SK-N-SH (cell line): ENCODE measurements at regions not wholly inside any gene's neighbourhood (a gene's known extent, or its start where the extent isn't known, plus 50 kb on each side); places are given as distances from the start of the nearest gene placed in this dataset.

Experiments
- CTCF ChIA-PET: fragments of 300-600, 350-600 bp; formaldehyde crosslinking; extraction: SDS; loops from one replicate; lab custom pipeline; 2021; lab: Yijun Ruan, JAX
- POLR2A ChIA-PET: fragments of 350-600 bp; sonication (Branson Sonifier 250); formaldehyde crosslinking; extraction: SDS; loops from one replicate; lab custom pipeline; 2020; ENCODE audit warnings: antibody characterized with exemption, inconsistent platforms; lab: Yijun Ruan, JAX
- DNase-seq: peaks from one replicate; pipeline ENCODE4 v3.0.0; 2012
- H2AFZ ChIP-seq: fragments of 200-600 bp; sonication (generic); 2 replicates; pipeline ENCODE4 v1.8.1; 2016; ENCODE audit warnings: antibody characterized with exemption, mild to moderate bottlenecking, low read depth
- H3F3A ChIP-seq: fragments of 200-600 bp; sonication (generic); replicated peaks from 2 replicates; pipeline ENCODE3; 2016; ENCODE audit warnings: antibody characterized with exemption, mild to moderate bottlenecking; ENCODE audit not compliant: insufficient read depth
- H3K27ac ChIP-seq, 2 experiments: fragments of 200-500 bp in 1 of 2; fragments of 200-600 bp in 1 of 2; sonication (Bioruptor generic) in 1 of 2; sonication (generic), shearing (Covaris generic) in 1 of 2; 2 replicates each; pipeline versions ENCODE4 v1.5.1 to v1.6.1; 2014 to 2016; ENCODE audit warnings: low read depth in 2 of 2, inconsistent platforms in 1 of 2, low read length in 1 of 2, mild to moderate bottlenecking in 1 of 2, mixed read lengths in 1 of 2
- H3K27me3 ChIP-seq: fragments of 200-600 bp; sonication (generic), shearing (Covaris generic); 2 replicates; pipeline ENCODE4 v1.6.1; 2016; ENCODE audit warnings: mixed run types; ENCODE audit not compliant: insufficient read depth
- H3K36me3 ChIP-seq, 2 experiments: fragments of 200-500 bp in 1 of 2; fragments of 200-600 bp in 1 of 2; sonication (Bioruptor generic) in 1 of 2; sonication (generic) in 1 of 2; replicated peaks in 1 of 2; 2 replicates each; pipeline versions ENCODE3 to v1.5.1; 2014 to 2016; ENCODE audit warnings: low read length in 1 of 2, mild to moderate bottlenecking in 1 of 2; ENCODE audit not compliant: insufficient read depth in 2 of 2, control insufficient read depth in 1 of 2
- H3K4me1 ChIP-seq, 2 experiments: fragments of 200-500 bp in 1 of 2; fragments of 200-600 bp in 1 of 2; sonication (Bioruptor generic) in 1 of 2; sonication (generic), shearing (Covaris generic) in 1 of 2; 2 replicates each; pipeline versions ENCODE4 v1.5.1 to v1.6.1; 2014 to 2016; ENCODE audit warnings: low read depth in 1 of 2, low read length in 1 of 2, mixed run types in 1 of 2; ENCODE audit not compliant: insufficient read depth in 2 of 2, control insufficient read depth in 1 of 2
- H3K4me2 ChIP-seq: fragments of 200-600 bp; sonication (generic), shearing (Covaris generic); 2 replicates; pipeline ENCODE4 v1.6.1; 2017; ENCODE audit warnings: mixed run types
- H3K4me3 ChIP-seq, 2 experiments: fragments of 200-500 bp in 1 of 2; fragments of 200-600 bp in 1 of 2; sonication (Bioruptor generic) in 1 of 2; sonication (generic), shearing (Covaris generic) in 1 of 2; 2 replicates each; pipeline versions ENCODE4 v1.5.1 to v1.8.1; 2014 to 2016; ENCODE audit warnings: low read depth in 2 of 2, inconsistent platforms in 1 of 2, low read length in 1 of 2, mild to moderate bottlenecking in 1 of 2, mixed read lengths in 1 of 2, moderate library complexity in 1 of 2
- H3K79me2 ChIP-seq: fragments of 200-600 bp; sonication (generic); 2 replicates; pipeline ENCODE4 v1.8.1; 2017; ENCODE audit warnings: mild to moderate bottlenecking; ENCODE audit not compliant: insufficient read depth
- H3K9ac ChIP-seq: fragments of 200-600 bp; sonication (generic); 2 replicates; pipeline ENCODE4 v1.6.1; 2017; ENCODE audit warnings: mixed run types
- H3K9me2 ChIP-seq: fragments of 200-600 bp; sonication (generic); 2 replicates; pipeline ENCODE4 v1.6.1; 2017; ENCODE audit warnings: mixed run types
- H3K9me3 ChIP-seq: fragments of 200-600 bp; sonication (generic); 2 replicates; pipeline ENCODE4 v1.6.1; 2017; ENCODE audit warnings: mixed run types, mild to moderate bottlenecking, moderate library complexity
- H4K20me1 ChIP-seq: fragments of 200-600 bp; sonication (generic); 2 replicates; pipeline ENCODE4 v1.6.1; 2017; ENCODE audit warnings: mild to moderate bottlenecking, mixed run types; ENCODE audit not compliant: insufficient read depth
- CHD2 ChIP-seq: fragments of 150-350 bp; IDR thresholded peaks from 2 replicates; pipeline ENCODE4 v1.6.1; 2018; ENCODE audit warnings: low read length; ENCODE audit not compliant: partially characterized antibody
- EP300 ChIP-seq, 2 experiments: IDR thresholded peaks; 2 replicates each; pipeline versions ENCODE4 v1.4.0 to v1.6.1; 2012; ENCODE audit warnings: borderline replicate concordance in 1 of 2, low read depth in 1 of 2, low read length in 1 of 2
- FOXJ3 ChIP-seq: sonication (generic); formaldehyde crosslinking; IDR thresholded peaks from 2 replicates; pipeline ENCODE4 v1.5.1; 2020; ENCODE audit warnings: mild to moderate bottlenecking, missing genetic modification reagents
- GABPA ChIP-seq: IDR thresholded peaks from 2 replicates; pipeline ENCODE4 v1.4.0; 2012; ENCODE audit warnings: low read depth, mild to moderate bottlenecking
- GATA2 ChIP-seq: sonication (generic); formaldehyde crosslinking; IDR thresholded peaks from 2 replicates; pipeline ENCODE4 v1.5.0; 2020; ENCODE audit warnings: mild to moderate bottlenecking, missing genetic modification reagents
- JUND ChIP-seq: IDR thresholded peaks from 2 replicates; pipeline ENCODE4 v1.4.0; 2012
- MEF2A ChIP-seq: IDR thresholded peaks from 2 replicates; pipeline ENCODE4 v1.4.0; 2012; ENCODE audit warnings: low read depth, borderline replicate concordance
- MXI1 ChIP-seq: IDR thresholded peaks from 2 replicates; pipeline ENCODE4 v1.6.1; 2012; ENCODE audit warnings: mild to moderate bottlenecking, low read depth, low read length, improper control_type of control experiment
- NFIC ChIP-seq: IDR thresholded peaks from 2 replicates; pipeline ENCODE4 v1.4.0; 2012; ENCODE audit warnings: borderline replicate concordance
- NRF1 ChIP-seq: IDR thresholded peaks from 2 replicates; pipeline ENCODE4 v1.6.1; 2012; ENCODE audit warnings: low read depth, mild to moderate bottlenecking, low read length
- PBX3 ChIP-seq: IDR thresholded peaks from 2 replicates; pipeline ENCODE4; 2012
- RCOR1 ChIP-seq: fragments of 150-350 bp; IDR thresholded peaks from 2 replicates; pipeline ENCODE4 v1.6.1; 2017; ENCODE audit warnings: antibody characterized with exemption, low read length
- RXRA ChIP-seq: IDR thresholded peaks from 2 replicates; pipeline ENCODE4 v1.4.0; 2012; ENCODE audit warnings: low read depth, mild to moderate bottlenecking, borderline replicate concordance
- SIN3A ChIP-seq: IDR thresholded peaks from 2 replicates; pipeline ENCODE4 v1.6.1; 2012; ENCODE audit warnings: low read depth, mild to moderate bottlenecking, low read length, moderate library complexity, borderline replicate concordance
- TAF1 ChIP-seq: IDR thresholded peaks from 2 replicates; pipeline ENCODE4 v1.6.1; 2012; ENCODE audit warnings: low read depth, mild to moderate bottlenecking, low read length, moderate library complexity, borderline replicate concordance
- TCF12 ChIP-seq: IDR thresholded peaks from 2 replicates; pipeline ENCODE4 v1.4.0; 2012
- TEAD4 ChIP-seq: IDR thresholded peaks from 2 replicates; pipeline ENCODE4 v1.4.0; 2012; ENCODE audit warnings: mild to moderate bottlenecking, borderline replicate concordance; ENCODE audit not compliant: insufficient read depth
- WGBS: methylation state at CpG from one replicate; pipeline ENCODE4 v1.1.6; 2017; ENCODE audit warnings: low lambda C conversion rate; 5-methylcytosine and 5-hydroxymethylcytosine counted together
- TF ChIP-seq, protein P1 (sequence below): fragments of 150-350 bp; IDR thresholded peaks from 2 replicates; pipeline ENCODE4 v1.6.1; 2016; ENCODE audit warnings: mild to moderate bottlenecking, low read depth, low read length
- TF ChIP-seq, protein P2 (sequence below): IDR thresholded peaks from 2 replicates; pipeline ENCODE4 v1.4.0; 2012; ENCODE audit warnings: low read depth, borderline replicate concordance

GRCh38 chr4:125045311-125045710 is 269.4 kb upstream of the FAT4 start (continued):
- TF ChIP-seq RCOR1 (no peak), RXRA (no peak), MXI1 (no peak), JUND (no peak), MEF2A (no peak), FOXJ3 (CRISPR knock-in tag) (no peak)
- TF ChIP-seq, protein P1, sequence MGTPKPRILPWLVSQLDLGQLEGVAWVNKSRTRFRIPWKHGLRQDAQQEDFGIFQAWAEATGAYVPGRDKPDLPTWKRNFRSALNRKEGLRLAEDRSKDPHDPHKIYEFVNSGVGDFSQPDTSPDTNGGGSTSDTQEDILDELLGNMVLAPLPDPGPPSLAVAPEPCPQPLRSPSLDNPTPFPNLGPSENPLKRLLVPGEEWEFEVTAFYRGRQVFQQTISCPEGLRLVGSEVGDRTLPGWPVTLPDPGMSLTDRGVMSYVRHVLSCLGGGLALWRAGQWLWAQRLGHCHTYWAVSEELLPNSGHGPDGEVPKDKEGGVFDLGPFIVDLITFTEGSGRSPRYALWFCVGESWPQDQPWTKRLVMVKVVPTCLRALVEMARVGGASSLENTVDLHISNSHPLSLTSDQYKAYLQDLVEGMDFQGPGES = no peak

GRCh38 chr4:125044886-125045285 is 269.9 kb upstream of the FAT4 start:
- CTCF ChIA-PET = no interaction called here
- peak; percentile 2 for DNase-seq
- no peaks in the 10 kb centered on the region for H3K27me3 ChIP-seq
- H3K4me3 ChIP-seq = no peak overlapping the region
- no peaks in the 10 kb centered on the region for H3K9me2 ChIP-seq
- TF ChIP-seq GATA2 (peak; percentile 93), GABPA (no peak), EP300 (IDR thresholded peaks at IDR 0.05; ENCODE audit: borderline replicate concordance in 1 of 2, low read depth in 1 of 2, low read length in 1 of 2) (peak; percentile 23 to 55; a peak in 3 of 4 replicates), PBX3 (peak; percentile 62), TEAD4 (0 out of 2 replicates have a peak, but pooled peaks have one; percentile 22), TCF12 (peak; percentile 33; the same call in 1 of the 2 replicates)
- TF ChIP-seq, protein P2, sequence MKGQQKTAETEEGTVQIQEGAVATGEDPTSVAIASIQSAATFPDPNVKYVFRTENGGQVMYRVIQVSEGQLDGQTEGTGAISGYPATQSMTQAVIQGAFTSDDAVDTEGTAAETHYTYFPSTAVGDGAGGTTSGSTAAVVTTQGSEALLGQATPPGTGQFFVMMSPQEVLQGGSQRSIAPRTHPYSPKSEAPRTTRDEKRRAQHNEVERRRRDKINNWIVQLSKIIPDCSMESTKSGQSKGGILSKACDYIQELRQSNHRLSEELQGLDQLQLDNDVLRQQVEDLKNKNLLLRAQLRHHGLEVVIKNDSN = no peak
- TF ChIP-seq, all 33 proteins: peak for 5
- no peaks in the 10 kb centered on the region for H3K79me2 ChIP-seq
- H3K9ac ChIP-seq = no peak overlapping the region
- no peaks in the 10 kb centered on the region for H4K20me1 ChIP-seq
- no peaks in the 10 kb centered on the region for H3K36me3 ChIP-seq
- no peaks in the 10 kb centered on the region; a peak in 2 of 4 replicates for H3K4me1 ChIP-seq
- POLR2A ChIA-PET = no interaction called here
- no peak overlapping the region; a peak in 1 of 4 replicates for H3K27ac ChIP-seq
- H3K4me2 ChIP-seq = no peak overlapping the region
- 11% methylated on average over 3 of the region's 3 CpGs for WGBS
- no peaks in the 10 kb centered on the region; the same call in 1 of the 2 replicates for H3K9me3 ChIP-seq
- H2AFZ ChIP-seq = no peak overlapping the region
- H3F3A ChIP-seq = no peaks in the 10 kb centered on the region

DNA sequence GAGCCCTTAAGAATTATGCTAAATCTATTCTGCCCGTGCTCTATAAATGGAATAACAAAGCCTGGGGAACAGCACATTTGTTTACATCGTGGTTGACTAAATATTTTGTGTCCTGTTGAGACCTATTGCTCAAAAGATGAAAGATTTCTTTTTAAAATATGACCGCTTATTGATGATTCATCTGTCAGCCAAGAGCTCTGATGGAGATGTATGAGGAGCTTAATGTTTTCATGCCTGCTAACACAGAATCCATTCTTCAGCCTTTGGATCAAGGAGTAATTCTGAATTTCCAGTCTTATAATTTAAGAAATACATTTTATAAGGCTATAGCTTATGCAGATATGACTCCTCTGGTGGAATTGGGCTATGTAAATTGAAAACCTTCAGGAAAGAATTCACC is 271.3 kb upstream of the FAT4 start:
- no peak overlapping the region for H3K9ac ChIP-seq
- H2AFZ ChIP-seq = no peak overlapping the region
- H3K27me3 ChIP-seq = no peaks in the 10 kb centered on the region
- no peaks in the 10 kb centered on the region for H3K9me2 ChIP-seq
- no peak for DNase-seq
- ChIA-PET CTCF (no interaction called here), POLR2A (no interaction called here)
- no peaks in the 10 kb centered on the region; the same call in 1 of the 2 replicates for H3K9me3 ChIP-seq
- TF ChIP-seq NFIC (no peak), GATA2 (no peak), CHD2 (no peak), RXRA (no peak), SIN3A (no peak), NRF1 (no peak), TAF1 (no peak)
- TF ChIP-seq, protein P2 = no peak
- no peaks in the 10 kb centered on the region for H3F3A ChIP-seq
- 85% methylated on average over 3 of the region's 3 CpGs for WGBS
- no peaks in the 10 kb centered on the region for H4K20me1 ChIP-seq
- H3K4me3 ChIP-seq = no peak overlapping the region
- no peaks in the 10 kb centered on the region for H3K36me3 ChIP-seq
- H3K4me2 ChIP-seq = no peak overlapping the region
- H3K4me1 ChIP-seq = no peaks in the 10 kb centered on the region; a peak in 2 of 4 replicates
- H3K79me2 ChIP-seq = no peaks in the 10 kb centered on the region
- H3K27ac ChIP-seq = no peak overlapping the region
